ENCODE measurements at regions not wholly inside any gene's neighbourhood (a gene's known extent, or its start where the extent isn't known, plus 50 kb on each side); places are given as distances from the start of the nearest gene placed in this dataset.

- TF ChIP-seq CTCF (IDR thresholded peaks at IDR 0.05 in 2 of 3, conservative IDR thresholded peaks at IDR 0.05 in 1 of 3; ENCODE audit: control insufficient read depth in 2 of 3, extremely low read depth in 1 of 3, insufficient read depth in 1 of 3, low read depth in 3 of 3, low read length in 3 of 3) (no peak), NFIC (IDR thresholded peaks at IDR 0.05; ENCODE audit: low read depth, low read length) (no peak), MEF2A (IDR thresholded peaks at IDR 0.05; ENCODE audit: insufficient read depth, low read depth, low read length) (no peak), CEBPB (IDR thresholded peaks at IDR 0.05; ENCODE audit: borderline replicate concordance in 1 of 2, low read depth in 2 of 2, low read length in 2 of 2) (no peak)
Observed at GRCh38 chr12:90773491-90773890, 181.5 kb downstream of the CCER1 start.

Measured in GM12878 (cell line).